K562 (cell line): ENCODE measurements at regions not wholly inside any gene's neighbourhood (a gene's known extent, or its start where the extent isn't known, plus 50 kb on each side); places are given as distances from the start of the nearest gene placed in this dataset.

Source experiments
- ATAC-seq: fragments of 200-7000 bp; cut with Tn5 transposase; 3 replicates; pipeline ENCODE4 v1.9.1; 2020; ENCODE audit warnings: moderate library complexity
- BruUV-seq: library from RNA; stranded (reverse); fragments of 400-500 nt; replicated peaks from 2 replicates; lab custom pipeline; 2021; lab: Mats Ljungman, UMichigan
- CTCF ChIA-PET: fragments of 300-600 bp; formaldehyde crosslinking; extraction: SDS; loops from one replicate; lab custom pipeline; 2021; ENCODE audit warnings: low intra/inter-chr PET ratio; lab: Yijun Ruan, JAX
- POLR2A ChIA-PET: fragments of 300-600, 350-650 bp; sonication (Branson Sonifier 250); formaldehyde crosslinking; extraction: SDS; loops from one replicate; lab custom pipeline; 2021; ENCODE audit warnings: antibody characterized with exemption, inconsistent platforms; lab: Yijun Ruan, JAX
- DNase-seq, 4 experiments: peaks; one replicate each; pipeline versions ENCODE4 v3.0.0 to v3.0.0-alpha.2; 2011 to 2018; ENCODE audit warnings: low spot score in 3 of 4, mixed read lengths in 3 of 4; ENCODE audit errors: extremely low read depth in 1 of 4
- FAIRE-seq: peaks from 2 replicates; lab custom pipeline; 2011; peaks lifted over from hg19 to GRCh38; lab: Jason Lieb, UNC
- H2AFZ ChIP-seq: 2 replicates; pipeline ENCODE4 v1.6.0; 2011; ENCODE audit warnings: low read depth, low read length, control low read depth, inconsistent platforms
- H3K27ac ChIP-seq: fragments of 200-600 bp; 3 replicates; pipeline ENCODE4 v1.8.0; 2011; ENCODE audit warnings: low read depth, mild to moderate bottlenecking, control low read depth, inconsistent platforms, low read length, moderate library complexity, mixed read lengths; ENCODE audit errors: extremely low read depth
- H3K27me3 ChIP-seq, 2 experiments: fragments of 300-600 bp in 1 of 2; 2 replicates in 1 of 2; 3 replicates in 1 of 2; pipeline versions ENCODE4 v1.6.0 to v1.8.0; 2011; ENCODE audit warnings: inconsistent platforms in 2 of 2, low read length in 2 of 2, mild to moderate bottlenecking in 1 of 2, mixed read lengths in 1 of 2, moderate library complexity in 1 of 2; ENCODE audit not compliant: control insufficient read depth in 2 of 2, insufficient read depth in 2 of 2
- H3K36me3 ChIP-seq: fragments of 300-600 bp; 3 replicates; pipeline ENCODE4 v1.8.0; 2011; ENCODE audit warnings: mild to moderate bottlenecking, low read length, inconsistent platforms; ENCODE audit not compliant: control insufficient read depth, insufficient read depth
- H3K4me1 ChIP-seq, 2 experiments: fragments of 200-600 bp in 1 of 2; replicated peaks in 1 of 2; 2 replicates in 1 of 2; 3 replicates in 1 of 2; pipeline versions ENCODE4 v1.5.1 to v1.8.0; 2011; ENCODE audit warnings: inconsistent platforms in 2 of 2, low read length in 2 of 2, mild to moderate bottlenecking in 1 of 2, mixed read lengths in 1 of 2, moderate library complexity in 1 of 2; ENCODE audit not compliant: control insufficient read depth in 2 of 2, insufficient read depth in 2 of 2
- H3K4me2 ChIP-seq: 2 replicates; pipeline ENCODE4 v1.6.1; 2011; ENCODE audit warnings: low read length, control low read depth, inconsistent platforms, mixed read lengths; ENCODE audit not compliant: insufficient read depth
- H3K4me3 ChIP-seq: fragments of 200-600 bp; sonication (generic), shearing (Covaris generic); 2 replicates; pipeline ENCODE4 v1.5.1; 2016; ENCODE audit warnings: control low read depth, inconsistent platforms
- H3K79me2 ChIP-seq: fragments of 200-600 bp; 3 replicates; pipeline ENCODE4 v1.8.0; 2011; ENCODE audit warnings: low read length, inconsistent platforms; ENCODE audit not compliant: control insufficient read depth, insufficient read depth
- H3K9ac ChIP-seq, 2 experiments: 2 replicates each; pipeline versions ENCODE4 v1.6.0 to v1.6.1; 2011; ENCODE audit warnings: low read depth in 2 of 2, low read length in 2 of 2, control low read depth in 1 of 2, inconsistent platforms in 1 of 2, mild to moderate bottlenecking in 1 of 2, mixed read lengths in 1 of 2; ENCODE audit not compliant: insufficient read depth in 1 of 2
- H3K9me1 ChIP-seq: one replicate; pipeline ENCODE4 v1.6.0; 2011; ENCODE audit warnings: inconsistent platforms, mild to moderate bottlenecking, low read length, moderate library complexity; ENCODE audit not compliant: control insufficient read depth, insufficient read depth
- H3K9me3 ChIP-seq: replicated peaks from 2 replicates; pipeline ENCODE4 v1.5.1; 2011; ENCODE audit warnings: low read depth, low read length, inconsistent platforms; ENCODE audit not compliant: control insufficient read depth, insufficient read depth
- H4K20me1 ChIP-seq: replicated peaks from 2 replicates; pipeline ENCODE4 v1.6.1; 2011; ENCODE audit warnings: low read length, inconsistent platforms, mixed read lengths; ENCODE audit not compliant: control insufficient read depth, insufficient read depth
- CHD1 ChIP-seq: fragments of 200-600 bp; sonication (generic); IDR thresholded peaks from one replicate; pipeline ENCODE4 v1.6.1; 2012; ENCODE audit warnings: mild to moderate bottlenecking, moderate library complexity, low read length, inconsistent platforms
- DDX20 ChIP-seq: fragments of 450-650 bp; IDR thresholded peaks from 2 replicates; pipeline ENCODE4 v1.6.1; 2016; ENCODE audit warnings: missing genetic modification characterization, low read depth, mild to moderate bottlenecking, missing compliant biosample characterization, moderate library complexity
- NELFE ChIP-seq: IDR thresholded peaks from 2 replicates; pipeline ENCODE4 v1.6.1; 2011; ENCODE audit warnings: mild to moderate bottlenecking; ENCODE audit not compliant: insufficient read depth, insufficient read length
- TBP ChIP-seq: optimal IDR thresholded peaks from 2 replicates; pipeline ENCODE3; 2011; ENCODE audit warnings: low read depth, low read length, improper control_type of control experiment
- WGBS: fragments of 100-300 bp; shearing (Covaris generic); methylation state at CpG from one replicate; pipeline ENCODE4 v1.1.6; 2016; ENCODE audit warnings: low coverage, mixed read lengths; ENCODE audit not compliant: insufficient coverage; ENCODE audit errors: missing lambda C conversion rate; 5-methylcytosine and 5-hydroxymethylcytosine counted together
- in situ Hi-C: fragments of 300-500 bp; cut with MboI; formaldehyde crosslinking; loops from 4 replicates; pipeline ENCODE4 v1.15.0; 2018; ENCODE audit warnings: inconsistent platforms, mixed read lengths
- intact Hi-C: fragments of 100-400 bp; cut with micrococcal nuclease; formaldehyde crosslinking; loops from 2 replicates; pipeline ENCODE4 v1.14.2; 2022
- TF ChIP-seq, protein P1 (sequence below): fragments of 250-450 bp; sonication (Bioruptor Pico); IDR thresholded peaks from 2 replicates; pipeline ENCODE4 v1.9.0; 2021; ENCODE audit warnings: mild to moderate bottlenecking, inconsistent platforms
- TF ChIP-seq, protein P2 (sequence below): fragments of 250-450 bp; sonication (Bioruptor Pico); IDR thresholded peaks from 2 replicates; pipeline ENCODE4 v1.8.0; 2021; ENCODE audit warnings: moderate library complexity, mild to moderate bottlenecking, inconsistent platforms
- TF ChIP-seq, protein P3 (sequence below): fragments of 450-650 bp; IDR thresholded peaks from 2 replicates; pipeline ENCODE4 v1.6.1; 2016; ENCODE audit warnings: mild to moderate bottlenecking, moderate library complexity

DNA sequence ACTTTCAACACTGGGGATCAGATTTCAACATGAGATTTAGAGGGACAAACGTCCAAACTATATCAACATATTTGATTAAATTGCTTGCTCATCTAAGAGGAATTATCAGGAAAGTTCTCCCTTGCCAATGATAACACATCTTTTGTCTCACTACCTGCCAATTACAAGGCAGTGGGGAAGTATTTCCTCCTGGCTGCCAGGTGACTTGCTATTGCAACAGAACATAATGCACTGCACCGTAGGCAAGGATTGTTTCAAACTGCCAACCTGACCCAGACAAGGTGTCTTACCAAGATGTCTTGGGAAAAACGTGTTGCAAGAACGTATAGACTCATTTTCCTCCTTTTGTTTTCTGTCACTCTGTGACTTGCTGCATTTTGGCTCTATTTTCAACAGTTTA is 711.6 kb downstream of the METTL15 start:
- Histone ChIP-seq H3K27ac (no peak overlapping the region), H3K9me1 (no peaks in the 10 kb centered on the region), H3K36me3 (no peaks in the 10 kb centered on the region), H3K4me2 (no peak overlapping the region), H3K4me3 (no peak overlapping the region), H2AFZ (no peak overlapping the region), H3K79me2 (no peaks in the 10 kb centered on the region), H3K27me3 (no peaks in the 10 kb centered on the region), H3K9me3 (no peaks in the 10 kb centered on the region), H4K20me1 (no peaks in the 10 kb centered on the region), H3K9ac (no peak overlapping the region), H3K4me1 (no peaks in the 10 kb centered on the region)
- ATAC-seq (no peak), FAIRE-seq (no peak), DNase-seq (no peak)
- ChIA-PET CTCF (no interaction called here), POLR2A (interaction anchor here (0.6 kb wide), 1 partner anchor 1345 kb away, joined by 4 read pairs; no protein-coding TSS in a partner anchor)
- no TSS peak for BruUV-seq
- TF ChIP-seq, protein P1, sequence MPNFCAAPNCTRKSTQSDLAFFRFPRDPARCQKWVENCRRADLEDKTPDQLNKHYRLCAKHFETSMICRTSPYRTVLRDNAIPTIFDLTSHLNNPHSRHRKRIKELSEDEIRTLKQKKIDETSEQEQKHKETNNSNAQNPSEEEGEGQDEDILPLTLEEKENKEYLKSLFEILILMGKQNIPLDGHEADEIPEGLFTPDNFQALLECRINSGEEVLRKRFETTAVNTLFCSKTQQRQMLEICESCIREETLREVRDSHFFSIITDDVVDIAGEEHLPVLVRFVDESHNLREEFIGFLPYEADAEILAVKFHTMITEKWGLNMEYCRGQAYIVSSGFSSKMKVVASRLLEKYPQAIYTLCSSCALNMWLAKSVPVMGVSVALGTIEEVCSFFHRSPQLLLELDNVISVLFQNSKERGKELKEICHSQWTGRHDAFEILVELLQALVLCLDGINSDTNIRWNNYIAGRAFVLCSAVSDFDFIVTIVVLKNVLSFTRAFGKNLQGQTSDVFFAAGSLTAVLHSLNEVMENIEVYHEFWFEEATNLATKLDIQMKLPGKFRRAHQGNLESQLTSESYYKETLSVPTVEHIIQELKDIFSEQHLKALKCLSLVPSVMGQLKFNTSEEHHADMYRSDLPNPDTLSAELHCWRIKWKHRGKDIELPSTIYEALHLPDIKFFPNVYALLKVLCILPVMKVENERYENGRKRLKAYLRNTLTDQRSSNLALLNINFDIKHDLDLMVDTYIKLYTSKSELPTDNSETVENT (CRISPR knock-in tag), result no peak
- TF ChIP-seq, protein P2, sequence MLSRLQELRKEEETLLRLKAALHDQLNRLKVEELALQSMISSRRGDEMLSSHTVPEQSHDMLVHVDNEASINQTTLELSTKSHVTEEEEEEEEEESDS (CRISPR knock-in tag), result no peak
- TF ChIP-seq NELFE, result no peak
- no peak for TF ChIP-seq CHD1
- TF ChIP-seq, protein P3, sequence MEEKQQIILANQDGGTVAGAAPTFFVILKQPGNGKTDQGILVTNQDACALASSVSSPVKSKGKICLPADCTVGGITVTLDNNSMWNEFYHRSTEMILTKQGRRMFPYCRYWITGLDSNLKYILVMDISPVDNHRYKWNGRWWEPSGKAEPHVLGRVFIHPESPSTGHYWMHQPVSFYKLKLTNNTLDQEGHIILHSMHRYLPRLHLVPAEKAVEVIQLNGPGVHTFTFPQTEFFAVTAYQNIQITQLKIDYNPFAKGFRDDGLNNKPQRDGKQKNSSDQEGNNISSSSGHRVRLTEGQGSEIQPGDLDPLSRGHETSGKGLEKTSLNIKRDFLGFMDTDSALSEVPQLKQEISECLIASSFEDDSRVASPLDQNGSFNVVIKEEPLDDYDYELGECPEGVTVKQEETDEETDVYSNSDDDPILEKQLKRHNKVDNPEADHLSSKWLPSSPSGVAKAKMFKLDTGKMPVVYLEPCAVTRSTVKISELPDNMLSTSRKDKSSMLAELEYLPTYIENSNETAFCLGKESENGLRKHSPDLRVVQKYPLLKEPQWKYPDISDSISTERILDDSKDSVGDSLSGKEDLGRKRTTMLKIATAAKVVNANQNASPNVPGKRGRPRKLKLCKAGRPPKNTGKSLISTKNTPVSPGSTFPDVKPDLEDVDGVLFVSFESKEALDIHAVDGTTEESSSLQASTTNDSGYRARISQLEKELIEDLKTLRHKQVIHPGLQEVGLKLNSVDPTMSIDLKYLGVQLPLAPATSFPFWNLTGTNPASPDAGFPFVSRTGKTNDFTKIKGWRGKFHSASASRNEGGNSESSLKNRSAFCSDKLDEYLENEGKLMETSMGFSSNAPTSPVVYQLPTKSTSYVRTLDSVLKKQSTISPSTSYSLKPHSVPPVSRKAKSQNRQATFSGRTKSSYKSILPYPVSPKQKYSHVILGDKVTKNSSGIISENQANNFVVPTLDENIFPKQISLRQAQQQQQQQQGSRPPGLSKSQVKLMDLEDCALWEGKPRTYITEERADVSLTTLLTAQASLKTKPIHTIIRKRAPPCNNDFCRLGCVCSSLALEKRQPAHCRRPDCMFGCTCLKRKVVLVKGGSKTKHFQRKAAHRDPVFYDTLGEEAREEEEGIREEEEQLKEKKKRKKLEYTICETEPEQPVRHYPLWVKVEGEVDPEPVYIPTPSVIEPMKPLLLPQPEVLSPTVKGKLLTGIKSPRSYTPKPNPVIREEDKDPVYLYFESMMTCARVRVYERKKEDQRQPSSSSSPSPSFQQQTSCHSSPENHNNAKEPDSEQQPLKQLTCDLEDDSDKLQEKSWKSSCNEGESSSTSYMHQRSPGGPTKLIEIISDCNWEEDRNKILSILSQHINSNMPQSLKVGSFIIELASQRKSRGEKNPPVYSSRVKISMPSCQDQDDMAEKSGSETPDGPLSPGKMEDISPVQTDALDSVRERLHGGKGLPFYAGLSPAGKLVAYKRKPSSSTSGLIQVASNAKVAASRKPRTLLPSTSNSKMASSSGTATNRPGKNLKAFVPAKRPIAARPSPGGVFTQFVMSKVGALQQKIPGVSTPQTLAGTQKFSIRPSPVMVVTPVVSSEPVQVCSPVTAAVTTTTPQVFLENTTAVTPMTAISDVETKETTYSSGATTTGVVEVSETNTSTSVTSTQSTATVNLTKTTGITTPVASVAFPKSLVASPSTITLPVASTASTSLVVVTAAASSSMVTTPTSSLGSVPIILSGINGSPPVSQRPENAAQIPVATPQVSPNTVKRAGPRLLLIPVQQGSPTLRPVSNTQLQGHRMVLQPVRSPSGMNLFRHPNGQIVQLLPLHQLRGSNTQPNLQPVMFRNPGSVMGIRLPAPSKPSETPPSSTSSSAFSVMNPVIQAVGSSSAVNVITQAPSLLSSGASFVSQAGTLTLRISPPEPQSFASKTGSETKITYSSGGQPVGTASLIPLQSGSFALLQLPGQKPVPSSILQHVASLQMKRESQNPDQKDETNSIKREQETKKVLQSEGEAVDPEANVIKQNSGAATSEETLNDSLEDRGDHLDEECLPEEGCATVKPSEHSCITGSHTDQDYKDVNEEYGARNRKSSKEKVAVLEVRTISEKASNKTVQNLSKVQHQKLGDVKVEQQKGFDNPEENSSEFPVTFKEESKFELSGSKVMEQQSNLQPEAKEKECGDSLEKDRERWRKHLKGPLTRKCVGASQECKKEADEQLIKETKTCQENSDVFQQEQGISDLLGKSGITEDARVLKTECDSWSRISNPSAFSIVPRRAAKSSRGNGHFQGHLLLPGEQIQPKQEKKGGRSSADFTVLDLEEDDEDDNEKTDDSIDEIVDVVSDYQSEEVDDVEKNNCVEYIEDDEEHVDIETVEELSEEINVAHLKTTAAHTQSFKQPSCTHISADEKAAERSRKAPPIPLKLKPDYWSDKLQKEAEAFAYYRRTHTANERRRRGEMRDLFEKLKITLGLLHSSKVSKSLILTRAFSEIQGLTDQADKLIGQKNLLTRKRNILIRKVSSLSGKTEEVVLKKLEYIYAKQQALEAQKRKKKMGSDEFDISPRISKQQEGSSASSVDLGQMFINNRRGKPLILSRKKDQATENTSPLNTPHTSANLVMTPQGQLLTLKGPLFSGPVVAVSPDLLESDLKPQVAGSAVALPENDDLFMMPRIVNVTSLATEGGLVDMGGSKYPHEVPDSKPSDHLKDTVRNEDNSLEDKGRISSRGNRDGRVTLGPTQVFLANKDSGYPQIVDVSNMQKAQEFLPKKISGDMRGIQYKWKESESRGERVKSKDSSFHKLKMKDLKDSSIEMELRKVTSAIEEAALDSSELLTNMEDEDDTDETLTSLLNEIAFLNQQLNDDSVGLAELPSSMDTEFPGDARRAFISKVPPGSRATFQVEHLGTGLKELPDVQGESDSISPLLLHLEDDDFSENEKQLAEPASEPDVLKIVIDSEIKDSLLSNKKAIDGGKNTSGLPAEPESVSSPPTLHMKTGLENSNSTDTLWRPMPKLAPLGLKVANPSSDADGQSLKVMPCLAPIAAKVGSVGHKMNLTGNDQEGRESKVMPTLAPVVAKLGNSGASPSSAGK, result no peak
- TF ChIP-seq DDX20 (tag), result no peak
- no peak for TF ChIP-seq TBP
- 0% methylated on average over 4 of the region's 4 CpGs for WGBS
- in situ Hi-C loops (no loop called here), intact Hi-C loops (no loop called here)
